ENCODE measurements at regions not wholly inside any gene's neighbourhood (a gene's known extent, or its start where the extent isn't known, plus 50 kb on each side); places are given as distances from the start of the nearest gene placed in this dataset.

DNA sequence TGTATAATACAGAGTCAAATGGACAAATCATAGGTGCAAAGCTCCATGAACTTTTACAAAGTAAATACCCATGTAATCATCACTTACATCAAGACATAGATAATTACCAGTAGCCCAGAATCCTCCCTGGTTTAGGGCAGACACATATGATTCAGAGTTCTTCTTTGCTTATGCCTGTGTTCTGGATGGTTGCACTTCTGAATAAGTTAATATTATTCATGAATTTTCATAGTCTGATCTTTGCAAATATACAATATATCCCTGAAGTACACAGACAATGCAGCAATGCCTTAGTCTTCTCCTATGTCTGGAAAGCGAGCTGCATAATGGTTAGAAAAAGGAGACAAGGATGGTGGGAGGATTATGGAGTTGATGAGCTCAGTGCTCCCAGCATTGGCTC is 122.4 kb upstream of the PLXNA2 start:
- no peak for DNase-seq
- Histone ChIP-seq H3K79me2 (ENCODE audit: control insufficient read depth, insufficient read depth, low read length) (no peaks in the 10 kb centered on the region), H2BK120ac (ENCODE audit: low read depth, low read length) (no peak overlapping the region), H3K4ac (ENCODE audit: low read depth, low read length) (no peak overlapping the region), H2AK5ac (ENCODE audit: low read length) (no peak overlapping the region), H3K23ac (ENCODE audit: low read length) (no peak overlapping the region), H3K9ac (ENCODE audit: low read length) (no peak overlapping the region), H3K4me3 (ENCODE audit: low read length) (no peak overlapping the region), H2BK15ac (replicated peaks; ENCODE audit: low read depth) (no peak overlapping the region), H3K56ac (ENCODE audit: low read length) (peak overlapping the region; percentile 65), H3K4me1 (ENCODE audit: control insufficient read depth, low read depth, low read length) (peaks cover 11% of the 10 kb centered on the region), H3K4me2 (ENCODE audit: low read length) (no peak overlapping the region), H3K18ac (ENCODE audit: low read length) (no peak overlapping the region), H3K27me3 (ENCODE audit: insufficient read depth, low read length, poor library complexity) (no peaks in the 10 kb centered on the region), H3K36me3 (ENCODE audit: control insufficient read depth, insufficient read depth, low read length) (no peaks in the 10 kb centered on the region), H2BK5ac (ENCODE audit: low read length) (peak overlapping the region; percentile 58), H3K27ac (ENCODE audit: low read depth, low read length) (no peak overlapping the region), H4K5ac (ENCODE audit: low read length) (no peak overlapping the region), H4K8ac (ENCODE audit: low read depth, low read length) (no peak overlapping the region), H3K79me1 (ENCODE audit: low read length) (no peaks in the 10 kb centered on the region)
- WGBS (ENCODE audit: extremely low coverage, insufficient coverage, low lambda C conversion rate) = no CpG with 5 or more reads among the region's 1 CpG

DNA sequence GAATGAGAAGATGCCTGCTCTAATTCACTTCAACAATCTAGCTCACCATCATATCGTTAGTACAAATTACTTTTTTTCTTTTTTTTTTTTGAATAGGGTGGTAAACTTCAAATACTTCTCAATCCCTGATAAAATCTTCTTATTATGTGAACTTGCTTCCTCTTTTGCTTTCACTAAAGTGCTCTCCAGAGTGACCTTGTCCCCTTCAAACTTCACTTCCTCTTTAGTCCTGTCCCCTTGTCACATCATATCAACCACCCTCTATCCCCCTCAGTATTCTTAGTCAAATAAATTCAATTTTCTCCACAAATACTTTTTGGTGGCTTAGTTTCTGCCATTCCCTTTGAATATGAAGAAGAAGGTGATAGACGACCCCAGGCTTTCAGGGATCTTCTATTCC is 124.9 kb upstream of the PLXNA2 start:
- Histone ChIP-seq H3K18ac (ENCODE audit: low read length) (no peak overlapping the region), H3K27me3 (ENCODE audit: insufficient read depth, low read length, poor library complexity) (no peaks in the 10 kb centered on the region), H3K4ac (ENCODE audit: low read depth, low read length) (no peak overlapping the region), H3K79me1 (ENCODE audit: low read length) (no peaks in the 10 kb centered on the region), H3K9ac (ENCODE audit: low read length) (no peak overlapping the region), H3K27ac (ENCODE audit: low read depth, low read length) (no peak overlapping the region), H3K4me2 (ENCODE audit: low read length) (no peak overlapping the region), H2BK15ac (replicated peaks; ENCODE audit: low read depth) (no peak overlapping the region), H3K36me3 (ENCODE audit: control insufficient read depth, insufficient read depth, low read length) (no peaks in the 10 kb centered on the region), H2BK120ac (ENCODE audit: low read depth, low read length) (no peak overlapping the region), H3K56ac (ENCODE audit: low read length) (peak overlapping the region; percentile 47), H4K8ac (ENCODE audit: low read depth, low read length) (no peak overlapping the region), H3K4me3 (ENCODE audit: low read length) (no peak overlapping the region), H3K79me2 (ENCODE audit: control insufficient read depth, insufficient read depth, low read length) (no peaks in the 10 kb centered on the region), H3K4me1 (ENCODE audit: control insufficient read depth, low read depth, low read length) (peaks cover 15% of the 10 kb centered on the region), H2BK5ac (ENCODE audit: low read length) (no peak overlapping the region), H2AK5ac (ENCODE audit: low read length) (no peak overlapping the region), H4K5ac (ENCODE audit: low read length) (no peak overlapping the region), H3K23ac (ENCODE audit: low read length) (no peak overlapping the region)
- DNase-seq = no peak
- no CpG with 5 or more reads among the region's 2 CpGs for WGBS (ENCODE audit: extremely low coverage, insufficient coverage, low lambda C conversion rate)

DNA sequence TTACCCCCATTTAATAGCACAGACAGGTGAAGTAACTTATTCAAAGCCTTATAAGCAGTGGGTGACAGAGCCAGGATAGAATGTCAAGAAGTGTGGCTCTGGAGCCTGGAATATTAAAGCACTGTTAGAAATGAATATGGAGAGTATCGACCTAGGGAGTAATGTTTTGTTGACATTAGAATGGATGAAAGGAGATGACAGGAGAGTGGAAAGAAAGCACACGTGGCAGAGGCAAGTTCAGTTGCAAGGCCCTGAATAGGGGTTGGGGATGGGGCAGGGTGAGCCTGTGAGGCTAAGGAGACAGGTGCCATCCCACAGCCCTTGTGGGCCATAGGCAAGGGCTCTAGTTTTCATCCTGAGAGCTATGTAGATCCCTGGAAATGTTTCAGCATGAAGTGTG is 125.5 kb upstream of the PLXNA2 start:
- no peak overlapping the region for H3K4me2 ChIP-seq (ENCODE audit: low read length)
- no peaks in the 10 kb centered on the region for H3K79me2 ChIP-seq (ENCODE audit: control insufficient read depth, insufficient read depth, low read length)
- H3K18ac ChIP-seq (ENCODE audit: low read length) = no peak overlapping the region
- no peak overlapping the region for H3K9ac ChIP-seq (ENCODE audit: low read length)
- no peak overlapping the region for H4K5ac ChIP-seq (ENCODE audit: low read length)
- no peak overlapping the region for H4K8ac ChIP-seq (ENCODE audit: low read depth, low read length)
- DNase-seq = no peak
- H3K27ac ChIP-seq (ENCODE audit: low read depth, low read length) = no peak overlapping the region
- whole genome bisulfite sequencing (ENCODE audit: extremely low coverage, insufficient coverage, low lambda C conversion rate) = no CpG with 5 or more reads among the region's 2 CpGs
- no peaks in the 10 kb centered on the region for H3K27me3 ChIP-seq (ENCODE audit: insufficient read depth, low read length, poor library complexity)
- H3K79me1 ChIP-seq (ENCODE audit: low read length) = no peaks in the 10 kb centered on the region
- H3K4ac ChIP-seq (ENCODE audit: low read depth, low read length) = no peak overlapping the region
- no peak overlapping the region for H2AK5ac ChIP-seq (ENCODE audit: low read length)
- no peak overlapping the region for H3K56ac ChIP-seq (ENCODE audit: low read length)
- no peak overlapping the region for H3K4me3 ChIP-seq (ENCODE audit: low read length)
- H3K23ac ChIP-seq (ENCODE audit: low read length) = no peak overlapping the region
- H3K4me1 ChIP-seq (ENCODE audit: control insufficient read depth, low read depth, low read length) = peaks cover 17% of the 10 kb centered on the region
- H2BK5ac ChIP-seq (ENCODE audit: low read length) = no peak overlapping the region
- H3K36me3 ChIP-seq (ENCODE audit: control insufficient read depth, insufficient read depth, low read length) = no peaks in the 10 kb centered on the region
- H2BK15ac ChIP-seq (replicated peaks; ENCODE audit: low read depth) = no peak overlapping the region
- peak overlapping the region; percentile 56 for H2BK120ac ChIP-seq (ENCODE audit: low read depth, low read length)

DNA sequence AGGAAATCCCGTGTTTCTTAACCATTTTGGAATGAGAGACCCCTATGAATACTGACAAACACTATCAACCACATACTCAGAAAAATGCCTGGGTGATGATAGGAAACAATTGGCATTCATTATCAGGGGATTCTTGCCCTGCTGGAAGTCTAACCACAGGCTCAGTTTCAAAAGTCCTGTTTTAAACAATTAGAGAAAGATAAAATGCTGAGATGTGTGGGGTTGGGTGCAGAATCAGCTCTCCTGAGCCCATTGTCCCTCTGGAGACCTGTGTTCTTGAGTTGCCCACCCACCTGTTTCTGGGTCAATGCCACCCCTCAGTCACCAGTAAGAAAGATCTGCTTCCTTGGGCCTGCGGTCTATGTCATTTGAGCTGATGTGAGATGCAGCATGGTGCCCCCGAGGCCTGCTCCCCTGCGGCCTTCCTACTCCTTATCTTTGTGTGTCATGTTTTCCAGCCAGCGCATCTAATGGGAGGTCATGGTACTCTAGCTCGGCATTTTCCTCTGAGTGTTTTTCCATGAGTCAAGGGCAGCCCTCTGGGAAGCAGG is 130.3 kb upstream of the PLXNA2 start:
- DNase-seq = peak; percentile 97
- H4K5ac ChIP-seq (ENCODE audit: low read length) = no peak overlapping the region
- H3K79me2 ChIP-seq (ENCODE audit: control insufficient read depth, insufficient read depth, low read length) = no peaks in the 10 kb centered on the region
- no peaks in the 10 kb centered on the region for H3K36me3 ChIP-seq (ENCODE audit: control insufficient read depth, insufficient read depth, low read length)
- H2BK15ac ChIP-seq (replicated peaks; ENCODE audit: low read depth) = no peak overlapping the region
- WGBS (ENCODE audit: extremely low coverage, insufficient coverage, low lambda C conversion rate) = no CpG with 5 or more reads among the region's 6 CpGs
- no peak overlapping the region for H3K4me2 ChIP-seq (ENCODE audit: low read length)
- H3K79me1 ChIP-seq (ENCODE audit: low read length) = no peaks in the 10 kb centered on the region
- H3K4ac ChIP-seq (ENCODE audit: low read depth, low read length) = peak overlapping the region; percentile 94
- peak overlapping the region; percentile 84 for H3K27ac ChIP-seq (ENCODE audit: low read depth, low read length)
- H3K18ac ChIP-seq (ENCODE audit: low read length) = peak overlapping the region; percentile 91
- no peak overlapping the region for H4K8ac ChIP-seq (ENCODE audit: low read depth, low read length)
- H3K4me1 ChIP-seq (ENCODE audit: control insufficient read depth, low read depth, low read length) = peaks cover 11% of the 10 kb centered on the region
- peak overlapping the region; percentile 82 for H3K56ac ChIP-seq (ENCODE audit: low read length)
- H2AK5ac ChIP-seq (ENCODE audit: low read length) = no peak overlapping the region
- no peaks in the 10 kb centered on the region for H3K27me3 ChIP-seq (ENCODE audit: insufficient read depth, low read length, poor library complexity)
- H3K23ac ChIP-seq (ENCODE audit: low read length) = peak overlapping the region; percentile 48
- H2BK120ac ChIP-seq (ENCODE audit: low read depth, low read length) = peak overlapping the region; percentile 56
- no peak overlapping the region for H3K9ac ChIP-seq (ENCODE audit: low read length)
- H2BK5ac ChIP-seq (ENCODE audit: low read length) = peak overlapping the region; percentile 90
- H3K4me3 ChIP-seq (ENCODE audit: low read length) = no peak overlapping the region

DNA sequence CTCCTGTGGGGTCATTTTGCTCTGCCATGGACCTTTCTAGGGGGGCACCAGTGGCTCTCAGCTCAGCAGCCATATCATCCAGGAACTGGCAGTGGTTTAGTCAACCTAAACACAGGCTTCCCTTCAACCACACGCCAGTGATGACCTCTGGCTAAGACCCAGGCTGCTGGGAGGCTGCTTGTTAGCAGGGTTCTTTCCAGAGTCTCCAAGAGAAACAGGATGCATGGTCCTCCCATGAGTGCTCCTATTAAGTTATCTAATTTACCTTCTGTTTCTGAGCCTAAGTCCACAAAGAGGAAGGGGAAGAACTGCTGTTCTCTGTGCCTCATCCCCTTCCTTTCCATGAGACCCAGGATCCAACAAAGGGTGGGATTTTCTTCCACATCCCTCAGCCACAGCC is 137.3 kb upstream of the PLXNA2 start:
- Histone ChIP-seq H3K23ac (ENCODE audit: low read length) (no peak overlapping the region), H3K79me2 (ENCODE audit: control insufficient read depth, insufficient read depth, low read length) (no peaks in the 10 kb centered on the region), H3K4me3 (ENCODE audit: low read length) (no peak overlapping the region), H2BK15ac (replicated peaks; ENCODE audit: low read depth) (no peak overlapping the region), H3K79me1 (ENCODE audit: low read length) (no peaks in the 10 kb centered on the region), H4K5ac (ENCODE audit: low read length) (no peak overlapping the region), H3K36me3 (ENCODE audit: control insufficient read depth, insufficient read depth, low read length) (no peaks in the 10 kb centered on the region), H3K27me3 (ENCODE audit: insufficient read depth, low read length, poor library complexity) (no peaks in the 10 kb centered on the region), H3K4me1 (ENCODE audit: control insufficient read depth, low read depth, low read length) (peaks cover 4% of the 10 kb centered on the region), H3K9ac (ENCODE audit: low read length) (no peak overlapping the region), H4K8ac (ENCODE audit: low read depth, low read length) (no peak overlapping the region), H2BK5ac (ENCODE audit: low read length) (peak overlapping the region; percentile 28), H3K56ac (ENCODE audit: low read length) (peak overlapping the region; percentile 40), H3K18ac (ENCODE audit: low read length) (peak overlapping the region; percentile 77), H2AK5ac (ENCODE audit: low read length) (no peak overlapping the region), H3K27ac (ENCODE audit: low read depth, low read length) (no peak overlapping the region), H2BK120ac (ENCODE audit: low read depth, low read length) (no peak overlapping the region), H3K4ac (ENCODE audit: low read depth, low read length) (no peak overlapping the region), H3K4me2 (ENCODE audit: low read length) (no peak overlapping the region)
- peak; percentile 61 for DNase-seq
- WGBS (ENCODE audit: extremely low coverage, insufficient coverage, low lambda C conversion rate) = no CpG with 5 or more reads among the region's 1 CpG
